GM18907 (cell line): ENCODE measurements at regions not wholly inside any gene's neighbourhood (a gene's known extent, or its start where the extent isn't known, plus 50 kb on each side); places are given as distances from the start of the nearest gene placed in this dataset.

Source experiments
- ATAC-seq: cut with Tn5 transposase; IDR thresholded peaks from one replicate; pipeline ENCODE4 v1.9.1; 2021; ENCODE audit warnings: mild to moderate bottlenecking, moderate library complexity; ENCODE audit not compliant: unreplicated experiment

- ATAC-seq = no peak
Measured at GRCh38 chrX:39456894-39457604, 640.7 kb downstream of the BCOR start.

GRCh38 chrX:39458779-39459178, 639.0 kb downstream of the BCOR start:
- ATAC-seq = no peak

GRCh38 chrX:39459204-39459603, 638.6 kb downstream of the BCOR start:
- no peak for ATAC-seq

- ATAC-seq = no peak
Measured at GRCh38 chrX:39459952-39460351, 637.8 kb downstream of the BCOR start.

- ATAC-seq = no peak
Measured at GRCh38 chrX:39460499-39460898, 637.3 kb downstream of the BCOR start.

- ATAC-seq = no peak
Measured at GRCh38 chrX:39462835-39463234, 634.9 kb downstream of the BCOR start.

GRCh38 chrX:39464253-39464652, 633.5 kb downstream of the BCOR start:
- no peak for ATAC-seq

- no peak for ATAC-seq
Measured at GRCh38 chrX:39465467-39465866, 632.3 kb downstream of the BCOR start.

- no peak for ATAC-seq
Measured at GRCh38 chrX:39465906-39466305, 631.9 kb downstream of the BCOR start.

GRCh38 chrX:39469126-39469525, 628.6 kb downstream of the BCOR start:
- ATAC-seq = no peak

- ATAC-seq = no peak
Measured at GRCh38 chrX:39470588-39471407, 627.0 kb downstream of the BCOR start.

- ATAC-seq = no peak
Measured at GRCh38 chrX:39472161-39472560, 625.6 kb downstream of the BCOR start.

GRCh38 chrX:39473812-39474211, 623.9 kb downstream of the BCOR start:
- ATAC-seq = no peak

- no peak for ATAC-seq
Measured at GRCh38 chrX:39475372-39475771, 622.4 kb downstream of the BCOR start.

- ATAC-seq = no peak
Measured at GRCh38 chrX:39476604-39477021, 621.1 kb downstream of the BCOR start.

- ATAC-seq = no peak
Measured at GRCh38 chrX:39477031-39477761, 620.6 kb downstream of the BCOR start.

- ATAC-seq = no peak
Measured at GRCh38 chrX:39477762-39478120, 620.0 kb downstream of the BCOR start.

GRCh38 chrX:39479856-39480255, 617.9 kb downstream of the BCOR start:
- no peak for ATAC-seq

- ATAC-seq = no peak
Measured at GRCh38 chrX:39480963-39481362, 616.8 kb downstream of the BCOR start.

- ATAC-seq = no peak
Measured at GRCh38 chrX:39481621-39482020, 616.1 kb downstream of the BCOR start.

GRCh38 chrX:39484159-39485068, 613.3 kb downstream of the BCOR start:
- ATAC-seq = no peak
